PFSK-1 (cell line): ENCODE measurements at regions not wholly inside any gene's neighbourhood (a gene's known extent, or its start where the extent isn't known, plus 50 kb on each side); places are given as distances from the start of the nearest gene placed in this dataset.

Experiments
- FOXP2 ChIP-seq: optimal IDR thresholded peaks from 2 replicates; pipeline ENCODE3; 2011; ENCODE audit warnings: borderline replicate concordance, control low read depth, inconsistent platforms; ENCODE audit not compliant: insufficient read depth; ENCODE audit errors: extremely low read length, extremely low read depth
- POLR2AphosphoS5 ChIP-seq: IDR thresholded peaks from 2 replicates; pipeline ENCODE4 v1.6.1; 2012; ENCODE audit warnings: low read depth, mild to moderate bottlenecking, control low read depth, low read length, moderate library complexity
- REST ChIP-seq, 2 experiments: IDR thresholded peaks; 2 replicates each; pipeline versions ENCODE4 v1.6.1 to v1.8.0; 2011 to 2012; ENCODE audit warnings: low read depth in 2 of 2, low read length in 2 of 2, control low read depth in 1 of 2, inconsistent platforms in 1 of 2, mild to moderate bottlenecking in 1 of 2, moderate library complexity in 1 of 2; ENCODE audit not compliant: insufficient read depth in 1 of 2
- SIN3A ChIP-seq: IDR thresholded peaks from 2 replicates; pipeline ENCODE4 v1.6.1; 2012; ENCODE audit warnings: mild to moderate bottlenecking, low read length, moderate library complexity, borderline replicate concordance; ENCODE audit not compliant: insufficient read depth
- TAF1 ChIP-seq: IDR thresholded peaks from 2 replicates; pipeline ENCODE4 v1.6.1; 2012; ENCODE audit warnings: low read length, control low read depth, borderline replicate concordance; ENCODE audit not compliant: insufficient read depth

GRCh38 chr2:215811003-215811402 is 202.3 kb downstream of the MREG start:
- TF ChIP-seq TAF1 (no peak), FOXP2 (no peak), SIN3A (no peak), REST (IDR thresholded peaks at IDR 0.05; ENCODE audit: insufficient read depth in 1 of 2, low read depth in 2 of 2, low read length in 2 of 2) (no peak), POLR2AphosphoS5 (no peak)

GRCh38 chr2:215808996-215809395 is 204.4 kb downstream of the MREG start:
- TF ChIP-seq POLR2AphosphoS5 = no peak
- TF ChIP-seq SIN3A = no peak
- no peak for TF ChIP-seq TAF1
- TF ChIP-seq FOXP2 = no peak
- TF ChIP-seq REST (IDR thresholded peaks at IDR 0.05; ENCODE audit: insufficient read depth in 1 of 2, low read depth in 2 of 2, low read length in 2 of 2) = no peak

- no peak for TF ChIP-seq FOXP2
- no peak for TF ChIP-seq POLR2AphosphoS5
- no peak for TF ChIP-seq SIN3A
- TF ChIP-seq REST (IDR thresholded peaks at IDR 0.05; ENCODE audit: insufficient read depth in 1 of 2, low read depth in 2 of 2, low read length in 2 of 2) = no peak
- TF ChIP-seq TAF1 = no peak
Observed at GRCh38 chr2:215808194-215808593, 205.2 kb downstream of the MREG start.

GRCh38 chr2:215805493-215805892 is 207.9 kb downstream of the MREG start:
- no peak for TF ChIP-seq TAF1
- no peak for TF ChIP-seq SIN3A
- TF ChIP-seq REST (IDR thresholded peaks at IDR 0.05; ENCODE audit: insufficient read depth in 1 of 2, low read depth in 2 of 2, low read length in 2 of 2) = no peak
- no peak for TF ChIP-seq POLR2AphosphoS5
- TF ChIP-seq FOXP2 = no peak

- TF ChIP-seq TAF1 = no peak
- TF ChIP-seq REST (IDR thresholded peaks at IDR 0.05; ENCODE audit: insufficient read depth in 1 of 2, low read depth in 2 of 2, low read length in 2 of 2) = no peak
- TF ChIP-seq SIN3A = no peak
- TF ChIP-seq POLR2AphosphoS5 = no peak
- no peak for TF ChIP-seq FOXP2
Observed at GRCh38 chr2:215803150-215803549, 210.2 kb downstream of the MREG start.
